NCI-H345 (cell line): ENCODE measurements at regions not wholly inside any gene's neighbourhood (a gene's known extent, or its start where the extent isn't known, plus 50 kb on each side); places are given as distances from the start of the nearest gene placed in this dataset.
A peak's percentile ranks its signal among the peaks of the same experiment; 100 is the strongest.

ENCODE experiments used
- DNase-seq: peaks from one replicate; lab custom pipeline; 2025; lab: John Stamatoyannopoulos, UW

DNA sequence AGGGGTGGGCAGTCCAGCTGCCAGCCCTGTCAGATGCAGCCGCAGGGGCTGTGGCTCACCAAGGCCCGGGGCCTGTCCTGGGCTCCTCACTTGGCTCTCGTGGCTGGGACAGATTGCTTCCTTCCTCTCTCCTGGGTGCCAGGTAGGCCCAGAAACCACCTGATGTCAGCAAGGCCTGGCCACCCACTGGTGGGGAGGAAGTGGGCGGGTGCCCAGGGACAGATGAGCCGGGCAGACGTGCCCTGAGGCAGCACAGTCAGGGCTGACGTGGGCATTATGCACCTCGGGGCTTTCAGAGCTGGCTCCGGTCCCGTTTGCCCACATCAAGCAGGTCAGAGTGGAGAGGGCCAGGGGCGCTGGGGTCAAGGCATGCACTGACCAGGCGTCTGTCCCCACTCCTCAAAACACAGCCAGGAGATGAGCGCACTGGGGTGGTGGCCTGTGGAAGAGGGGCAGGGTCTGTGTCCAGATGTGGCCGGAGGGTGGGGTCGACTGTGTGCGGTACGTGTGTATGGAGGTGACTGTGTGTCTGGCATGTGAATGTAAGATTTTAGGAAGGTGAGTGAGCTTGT is 133.2 kb upstream of the PTPN1 start:
- peak; percentile 50 for DNase-seq

DNA sequence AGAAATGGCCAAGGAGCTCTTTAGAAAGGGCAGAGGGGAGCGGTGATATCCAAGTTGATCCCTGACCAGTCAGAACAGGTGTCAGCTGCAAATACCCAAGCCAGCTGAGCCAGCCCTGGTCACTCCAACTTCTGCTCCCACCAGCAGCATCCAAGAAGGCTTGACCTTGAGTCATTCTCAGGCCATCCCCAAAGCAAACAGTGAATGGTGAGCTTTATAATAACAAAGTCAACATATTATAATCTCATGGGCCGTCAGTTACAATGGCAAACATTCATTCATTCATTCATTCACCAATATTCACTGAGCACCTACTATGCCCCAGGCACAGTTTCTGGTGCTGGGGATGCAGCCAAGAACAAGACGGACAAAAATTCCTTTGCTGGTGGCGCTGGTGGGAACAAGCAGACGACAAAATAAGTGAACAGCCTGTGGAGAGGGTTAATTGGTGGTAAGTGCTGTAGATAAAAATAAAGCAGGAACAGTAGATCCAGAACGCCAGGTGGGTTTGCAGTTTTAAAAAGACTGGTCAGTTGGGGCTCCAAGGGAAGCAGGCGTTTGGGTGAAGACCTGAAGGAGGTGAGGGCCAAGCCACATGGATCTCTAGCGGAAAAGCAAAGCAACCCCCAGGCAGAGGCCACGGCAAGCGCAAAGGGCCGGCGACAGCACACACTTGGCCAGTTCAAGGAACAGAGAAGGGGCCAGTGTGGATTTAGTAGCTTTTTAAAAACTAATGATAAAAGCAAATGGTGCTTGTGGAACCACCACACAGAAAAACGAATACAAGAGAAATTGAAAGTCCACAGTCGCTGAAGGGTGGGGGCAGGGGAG is 131.8 kb upstream of the PTPN1 start:
- no peak for DNase-seq

DNA sequence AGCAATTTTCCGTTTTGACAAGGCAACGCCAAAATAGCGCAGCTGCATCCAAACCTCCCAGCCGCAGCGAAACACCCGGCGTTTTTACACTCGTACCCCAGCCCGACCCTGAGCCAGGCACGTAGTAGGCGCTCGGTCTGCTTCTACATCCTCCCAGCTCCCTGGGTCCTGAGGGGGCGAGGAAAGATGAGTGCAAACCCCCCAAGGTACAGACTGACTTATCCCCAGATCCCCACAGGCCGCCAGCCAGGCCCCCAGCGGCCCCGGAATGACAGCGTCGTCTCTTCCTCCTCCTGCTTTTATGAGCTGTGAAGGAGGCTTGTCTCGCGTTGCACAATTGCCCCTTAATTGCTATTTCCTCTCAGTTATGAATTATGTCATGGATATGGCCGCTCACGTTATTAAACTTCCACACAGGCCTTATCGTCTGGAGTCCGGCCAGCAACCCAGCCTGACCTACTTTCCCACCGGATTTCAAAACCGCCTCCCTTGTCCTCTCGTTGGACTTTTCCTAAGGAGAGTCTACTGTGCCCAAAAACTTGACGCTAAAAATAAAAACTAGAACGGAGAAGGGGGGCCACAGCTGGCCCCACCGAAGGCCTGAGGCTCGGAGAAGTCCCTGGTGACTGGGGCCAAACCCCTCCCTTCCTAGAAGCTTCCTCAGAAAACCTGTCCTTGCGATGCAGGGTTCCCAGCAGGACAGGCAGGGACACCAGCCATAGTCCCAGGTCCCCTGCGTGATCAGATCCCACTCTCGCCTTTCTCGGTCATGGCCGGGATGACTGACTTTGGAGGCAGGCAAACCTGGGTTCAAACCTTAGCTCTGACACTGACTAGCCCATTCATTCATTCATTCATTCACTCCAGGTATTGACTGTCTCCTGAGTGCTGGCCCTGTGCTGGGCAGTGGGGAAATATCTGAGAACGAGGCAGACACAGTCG is 130.9 kb upstream of the PTPN1 start:
- DNase-seq, result no peak

DNA sequence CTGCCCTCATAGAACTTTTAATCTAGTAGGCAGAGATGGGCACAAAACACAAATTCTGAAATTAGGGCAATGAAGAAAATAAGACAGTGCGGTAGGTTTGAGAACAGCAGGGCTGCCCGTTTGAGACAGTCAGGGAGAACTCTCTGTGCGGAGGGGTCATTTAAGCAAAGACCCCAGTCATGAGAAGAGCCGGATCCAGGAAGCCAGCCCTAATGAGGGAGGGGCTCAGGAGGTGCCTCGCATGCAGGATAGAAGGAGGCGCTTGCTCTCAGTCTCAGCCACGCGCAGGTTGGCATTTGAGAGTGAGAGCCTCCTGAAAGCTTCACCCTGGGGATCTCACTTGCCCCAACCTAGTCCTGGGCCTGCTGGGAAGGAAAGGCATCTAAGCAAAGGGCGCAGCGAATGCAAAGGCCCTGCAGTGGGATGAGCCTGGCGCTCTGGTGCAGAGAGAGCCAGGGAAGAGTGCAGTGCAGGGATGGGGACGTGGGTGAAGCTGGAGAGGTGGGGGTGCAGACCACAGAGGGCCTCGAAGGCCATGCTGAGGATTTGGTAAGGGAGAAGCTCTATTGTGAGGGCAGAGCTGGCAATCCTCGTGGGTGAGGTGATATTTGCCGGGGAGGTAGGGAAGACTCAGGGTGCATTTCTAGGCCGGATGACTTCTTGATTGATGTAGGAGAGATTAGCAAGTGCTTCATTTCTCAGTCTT is 130.0 kb upstream of the PTPN1 start:
- DNase-seq, result no peak

DNA sequence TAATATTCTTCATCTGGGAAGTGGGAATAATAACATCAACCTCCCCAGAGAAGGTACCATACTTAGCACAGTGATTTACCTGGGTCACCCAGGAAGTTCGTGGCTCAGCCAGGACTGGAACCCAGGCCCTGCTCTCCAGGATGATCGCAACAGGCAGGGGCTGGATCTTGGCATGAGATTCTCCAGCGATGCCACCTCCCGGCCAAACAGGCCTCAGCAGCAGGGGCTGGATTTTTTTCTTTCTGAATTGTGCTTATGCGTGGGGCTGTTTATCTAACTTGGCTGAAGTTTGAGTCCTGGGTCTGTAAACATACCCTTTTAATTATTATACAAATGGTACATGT is 129.5 kb upstream of the PTPN1 start:
- peak; percentile 21 for DNase-seq

DNA sequence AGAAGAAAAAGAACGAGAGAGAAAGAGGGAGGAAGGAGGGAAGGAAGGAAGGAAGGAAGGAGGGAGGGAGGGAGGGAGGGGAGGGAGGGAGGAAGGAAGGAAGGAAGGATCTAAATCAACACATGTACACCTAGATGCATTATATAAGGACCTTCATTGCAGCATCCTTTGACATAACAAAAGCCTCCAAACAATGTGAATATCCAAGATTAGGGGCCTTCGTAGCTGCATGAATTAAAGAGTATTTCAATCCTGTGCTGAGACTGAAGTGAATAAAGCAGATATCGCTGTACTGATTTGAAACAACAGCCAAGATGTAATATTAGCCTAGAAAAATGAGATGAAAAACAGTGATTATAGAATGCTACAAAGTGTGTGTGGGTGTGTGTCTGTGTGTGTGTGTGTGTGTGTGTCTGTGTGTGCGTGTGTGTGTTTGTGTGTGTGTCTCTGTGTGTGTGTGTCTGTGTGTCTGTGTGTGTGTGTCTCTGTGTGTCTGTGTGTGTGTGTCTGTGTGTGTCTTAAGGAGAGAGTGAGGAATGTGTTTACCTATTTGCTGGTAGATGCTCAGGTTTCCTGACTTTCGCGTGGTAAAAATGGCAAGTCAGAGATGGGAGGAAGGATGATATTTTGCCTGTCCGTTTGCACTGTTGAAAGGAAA is 129.0 kb upstream of the PTPN1 start:
- no peak for DNase-seq

DNA sequence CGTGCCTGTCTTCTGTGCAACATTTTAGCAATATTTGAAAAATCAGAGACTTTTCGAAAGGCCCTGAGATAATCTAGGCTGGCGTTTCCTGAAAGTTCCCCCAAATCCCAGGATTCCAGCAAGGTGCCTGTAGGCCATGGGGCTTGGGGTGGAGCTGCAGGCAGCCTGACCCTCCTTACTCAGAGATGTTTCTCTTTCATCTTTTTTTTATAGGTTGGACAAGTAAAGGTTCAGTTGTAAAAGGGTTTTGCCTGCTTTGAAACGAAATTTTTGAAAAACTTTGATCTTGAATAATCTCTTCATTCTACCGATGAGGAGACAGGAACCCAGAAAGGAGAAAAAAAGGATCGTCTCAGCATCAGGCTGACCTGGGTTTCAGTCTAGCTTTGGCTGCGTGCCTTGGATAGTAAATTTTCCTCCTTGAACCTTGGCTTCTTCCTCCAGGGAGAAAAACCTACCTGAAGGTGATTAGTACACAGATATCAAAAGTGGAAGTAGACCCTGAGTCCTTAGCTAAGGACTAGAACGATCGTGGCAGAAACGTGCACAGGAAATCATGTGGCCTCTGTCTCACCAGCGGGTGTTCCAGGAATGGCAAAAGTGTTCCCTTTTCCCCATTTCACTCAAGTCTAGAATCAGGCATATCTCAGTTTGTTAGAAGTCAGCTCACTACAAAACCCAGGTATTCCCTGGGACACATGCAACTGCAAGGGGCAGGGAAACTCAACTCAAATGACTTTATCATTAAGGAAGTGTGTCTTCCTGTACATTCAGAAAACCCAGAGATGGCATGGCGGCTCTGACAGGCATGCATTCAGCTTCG is 128.2 kb upstream of the PTPN1 start:
- DNase-seq, result no peak

DNA sequence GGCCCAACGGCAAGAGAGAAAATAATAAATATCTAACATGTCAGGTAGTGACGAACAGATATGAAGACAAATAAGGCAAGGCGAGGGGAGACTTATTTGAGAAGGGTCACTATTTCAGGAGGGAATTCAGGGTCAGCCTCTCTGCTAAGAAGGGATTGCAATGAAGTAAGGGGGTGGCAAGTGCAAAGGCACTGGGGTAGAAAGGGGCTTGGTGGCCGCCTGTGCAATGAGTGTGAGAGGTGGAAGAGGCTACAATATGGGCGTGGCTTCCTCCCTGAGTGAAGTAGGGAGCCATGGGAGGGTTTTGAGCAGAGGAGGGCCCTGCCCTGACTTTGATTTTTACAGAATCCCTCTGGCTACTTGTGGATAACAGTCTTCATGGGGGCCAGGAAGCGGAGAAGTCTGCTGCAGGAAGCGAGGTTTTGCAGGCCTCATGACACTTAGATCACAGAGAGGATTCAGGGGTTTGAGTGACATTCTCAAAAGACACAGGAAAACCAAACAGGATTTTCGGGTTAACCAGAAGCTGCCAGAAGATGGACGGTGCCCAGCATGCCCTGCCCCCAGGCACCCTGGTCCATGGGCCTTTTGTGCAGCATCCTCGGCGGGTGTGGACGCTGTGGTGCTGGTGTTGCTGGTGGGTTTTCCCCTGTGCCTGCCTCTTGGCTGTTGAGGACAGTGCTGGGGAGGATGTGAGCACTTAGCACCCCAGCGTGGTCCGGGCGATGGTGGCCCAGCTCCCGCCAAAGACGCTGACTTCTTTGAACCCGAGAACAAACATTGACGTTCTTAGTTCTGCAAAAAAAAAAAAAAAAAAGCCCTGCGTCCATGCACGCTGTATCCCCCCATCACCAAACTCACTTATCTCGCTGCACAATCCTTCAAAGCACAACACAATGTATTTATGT is 124.2 kb upstream of the PTPN1 start:
- no peak for DNase-seq

DNA sequence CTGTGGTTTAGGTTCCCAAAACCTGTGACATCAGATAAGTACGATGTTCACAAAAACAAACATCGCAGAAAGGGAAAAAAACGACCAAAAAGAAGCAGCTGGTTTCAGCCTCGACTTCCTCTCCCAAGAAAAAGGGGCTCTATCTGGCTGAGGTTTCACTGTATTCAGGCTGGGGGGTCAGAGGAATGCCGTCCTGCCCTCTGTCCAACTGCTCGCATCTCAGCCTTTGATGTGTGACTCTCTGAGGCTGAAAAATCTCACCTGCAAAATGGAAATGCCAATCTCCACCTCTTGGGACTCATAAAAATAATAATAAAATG is 123.6 kb upstream of the PTPN1 start:
- no peak for DNase-seq

DNA sequence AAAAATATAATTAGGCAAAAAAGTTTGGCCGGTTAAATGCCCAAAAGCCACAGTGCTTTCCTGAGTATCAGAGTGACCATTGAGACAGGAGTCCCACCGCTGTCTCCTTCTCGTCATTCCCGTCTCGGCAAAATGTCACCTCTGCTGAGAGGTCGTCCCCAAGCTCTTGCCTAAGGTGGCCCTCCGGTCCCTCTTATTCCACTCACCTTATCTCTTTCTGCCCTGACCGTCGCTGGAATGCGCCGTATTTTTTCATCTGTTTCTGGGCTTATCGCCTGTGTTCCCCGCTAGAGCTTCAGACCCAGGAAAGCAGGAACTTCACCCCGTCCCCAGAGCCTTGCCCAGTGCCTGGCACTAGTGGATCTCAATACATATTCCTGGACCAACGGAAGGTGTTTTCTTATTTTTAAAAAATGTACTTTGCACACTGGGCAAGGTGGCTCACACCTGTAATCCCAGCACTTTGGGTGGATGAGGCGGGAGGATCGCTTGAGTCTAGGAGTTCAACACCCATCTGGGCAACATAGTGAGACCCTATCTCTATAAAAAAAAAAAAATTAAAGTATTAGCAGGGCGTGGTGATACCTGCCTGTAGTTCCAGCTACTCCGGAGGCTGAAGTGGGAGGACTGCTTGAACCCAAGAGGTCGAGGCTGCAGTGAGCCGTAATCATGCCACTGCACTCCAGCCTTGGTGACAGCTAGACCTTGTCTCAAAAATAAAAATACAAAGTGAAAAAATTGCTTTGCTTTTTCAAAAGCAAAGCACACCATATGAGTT is 122.8 kb upstream of the PTPN1 start:
- no peak for DNase-seq

DNA sequence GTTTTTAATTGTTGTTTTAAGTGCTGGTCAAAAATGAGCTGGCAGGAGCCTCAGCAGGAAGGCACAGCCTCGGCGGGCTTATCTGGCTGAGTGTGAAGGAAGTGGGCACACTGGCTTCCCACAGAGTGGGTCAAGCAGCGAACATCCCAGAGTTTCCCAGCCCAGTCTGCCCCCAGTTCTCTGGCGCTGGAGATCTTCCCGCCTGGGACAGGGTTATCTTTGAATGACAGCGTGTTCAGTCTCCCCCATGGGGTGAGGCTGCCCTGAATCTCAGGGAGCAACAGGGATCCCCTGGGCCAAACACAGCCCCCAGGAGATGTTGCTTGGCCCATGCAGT is 122.2 kb upstream of the PTPN1 start:
- DNase-seq, result no peak

DNA sequence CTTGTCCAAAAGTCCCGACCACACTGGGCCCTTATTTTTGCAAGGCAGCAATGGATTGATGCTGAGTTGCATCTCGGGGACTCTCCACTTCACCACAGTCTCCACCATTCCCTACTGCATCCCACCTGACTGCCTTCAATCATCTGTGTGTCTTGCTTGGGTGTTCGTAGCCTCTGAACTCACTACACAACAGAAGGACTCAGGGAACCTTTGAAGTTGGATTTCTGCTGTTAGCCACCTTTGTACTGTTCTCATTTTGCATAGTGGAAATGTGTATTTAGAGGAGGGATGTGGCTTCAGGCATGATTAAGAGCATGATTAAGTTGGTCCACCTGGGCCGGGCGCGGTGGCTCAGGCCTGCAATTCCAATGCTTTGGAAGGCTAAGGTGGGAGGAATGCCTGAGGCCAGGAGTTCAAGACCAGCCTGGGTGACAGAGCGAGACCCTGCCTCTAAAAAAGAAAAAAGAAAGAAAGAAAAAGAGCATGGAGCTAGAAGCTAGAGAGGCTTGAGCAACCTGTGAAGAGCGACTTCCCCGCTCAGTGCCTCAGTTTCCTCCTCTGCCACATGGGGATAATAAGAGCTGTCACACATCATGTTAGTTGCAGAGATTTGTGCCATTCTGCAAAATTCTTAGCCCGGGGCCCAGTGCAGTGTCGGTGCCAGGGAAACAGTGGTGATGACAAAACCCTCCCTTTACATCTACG is 121.3 kb upstream of the PTPN1 start:
- DNase-seq, result no peak

DNA sequence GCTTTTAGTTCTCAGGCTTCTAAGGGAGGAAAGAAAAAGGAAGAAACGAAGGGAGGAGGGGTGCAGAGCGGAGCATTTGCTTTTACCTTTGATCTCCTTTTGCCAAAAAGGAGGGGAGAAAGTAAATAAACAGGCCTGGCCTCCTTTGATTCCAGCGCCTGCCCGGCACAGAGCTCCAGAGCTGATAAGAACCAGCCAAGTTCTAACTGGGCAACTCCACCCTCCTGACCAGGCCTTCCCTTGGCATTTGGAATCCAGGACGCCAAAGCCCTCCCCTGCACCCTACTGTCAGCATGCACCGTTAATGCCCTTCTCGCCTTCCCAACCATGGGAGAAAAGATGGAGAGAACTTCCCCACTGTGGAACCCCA is 120.8 kb upstream of the PTPN1 start:
- no peak for DNase-seq

DNA sequence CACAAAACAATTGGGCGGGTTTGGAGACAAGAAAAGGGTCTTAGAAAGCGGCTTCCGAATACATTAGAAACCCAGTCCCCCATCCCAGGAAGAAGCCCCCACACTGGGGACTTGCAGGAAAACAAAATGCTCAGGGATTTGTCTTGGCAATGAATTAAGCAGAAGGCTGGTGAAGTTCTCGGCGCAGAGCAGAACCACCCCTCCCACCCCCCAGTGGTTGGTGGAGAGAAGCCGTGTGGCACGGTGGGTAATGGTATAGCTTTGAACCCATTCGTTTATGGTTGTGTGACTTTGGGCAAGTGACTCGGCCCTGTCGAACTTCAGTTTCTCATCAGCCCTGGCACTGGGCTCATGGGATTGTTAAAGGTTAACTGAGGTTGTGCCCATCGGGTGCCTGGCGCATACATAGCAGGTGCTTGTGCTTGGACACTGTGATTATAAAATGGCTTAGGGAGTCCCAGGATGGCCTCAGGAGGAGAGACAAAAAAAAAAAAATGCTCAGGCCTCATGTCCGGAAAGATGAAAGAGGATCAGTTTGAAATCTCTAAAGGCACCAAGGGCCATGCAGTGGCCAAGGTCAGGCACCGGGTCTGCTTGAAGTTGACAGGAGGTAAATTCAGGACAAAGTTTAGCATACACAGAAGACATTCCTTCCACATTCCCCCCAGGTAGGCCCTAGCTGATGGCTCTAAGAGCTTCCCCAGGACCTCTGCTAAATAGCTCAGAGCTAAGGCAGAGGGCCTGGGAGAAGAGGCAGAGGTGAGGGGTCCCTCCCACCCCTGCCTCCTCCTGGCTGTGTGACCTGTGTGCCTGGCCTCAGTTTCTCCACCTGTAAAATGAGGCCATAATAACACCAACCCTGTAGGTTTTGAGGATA is 120.1 kb upstream of the PTPN1 start:
- DNase-seq, result no peak

DNA sequence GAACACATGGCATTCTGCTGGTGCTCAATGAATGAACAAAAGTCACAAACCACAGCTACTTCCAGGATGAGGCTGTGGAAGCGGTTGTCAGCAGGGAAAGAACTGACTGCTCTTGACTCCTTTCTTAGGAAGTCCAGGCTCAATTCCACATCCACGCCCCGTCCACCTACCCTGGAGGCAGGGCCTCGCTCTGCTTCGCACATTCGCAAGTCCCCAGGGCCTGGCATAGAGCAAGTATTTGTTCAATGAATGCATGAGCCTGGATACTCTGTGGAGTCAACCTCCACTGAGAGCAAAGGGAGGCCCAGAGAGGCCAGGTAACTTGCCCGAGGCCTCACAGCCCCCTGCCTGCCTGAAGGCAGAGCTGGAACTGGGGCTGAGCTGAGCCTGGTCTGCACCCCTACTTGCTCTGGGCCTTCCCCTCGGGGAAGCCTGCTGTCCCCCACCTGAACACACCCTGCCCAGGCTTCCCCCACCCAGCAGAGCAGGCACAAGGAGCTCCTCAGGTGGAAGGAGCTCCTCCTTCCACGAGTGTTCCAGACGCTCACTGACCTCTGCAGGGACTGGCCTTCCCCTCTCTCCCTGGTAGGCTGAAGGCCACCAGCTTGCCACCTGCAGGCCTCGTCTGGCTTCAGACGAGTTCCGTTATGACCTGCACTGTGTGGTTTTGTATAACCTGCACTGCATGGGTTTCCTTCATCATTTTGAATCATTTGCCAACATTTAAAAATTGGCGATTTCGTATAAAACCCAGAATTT is 119.3 kb upstream of the PTPN1 start:
- DNase-seq, result no peak

DNA sequence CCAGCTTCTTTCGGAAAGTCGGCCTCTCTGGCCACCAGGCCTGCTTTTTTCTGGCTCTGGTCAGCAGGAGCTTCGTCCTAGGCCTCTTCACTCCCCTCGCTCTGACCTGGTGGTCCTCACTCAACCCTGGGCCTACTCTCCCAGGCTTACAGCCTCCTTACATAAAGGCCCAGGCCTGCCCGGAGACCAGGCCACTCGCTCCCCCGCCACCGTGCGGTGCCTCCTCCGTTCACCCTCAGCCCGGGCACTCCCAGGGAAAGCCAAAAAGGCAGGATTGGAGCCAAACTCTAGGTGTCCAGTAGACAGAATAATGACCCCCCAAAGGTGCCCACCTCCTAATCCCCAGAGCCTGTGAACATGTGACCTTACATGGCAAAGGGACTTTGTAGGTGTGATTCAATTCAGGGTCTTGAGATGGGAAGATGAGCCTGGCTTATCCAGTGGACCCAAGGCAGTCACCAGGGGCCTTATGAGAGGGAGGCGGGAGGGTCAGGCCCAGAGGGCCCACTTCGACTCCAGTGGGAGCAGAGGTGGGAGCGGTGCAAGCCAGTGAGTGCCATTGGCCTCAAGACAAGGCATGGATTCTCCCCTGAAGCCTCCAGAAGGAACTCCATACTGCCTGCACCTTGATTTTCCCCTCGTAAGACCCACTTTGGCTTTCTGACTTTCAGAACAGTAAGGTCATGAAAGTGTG is 118.6 kb upstream of the PTPN1 start:
- no peak for DNase-seq
